NCI-H146 (cell line): ENCODE measurements at regions not wholly inside any gene's neighbourhood (a gene's known extent, or its start where the extent isn't known, plus 50 kb on each side); places are given as distances from the start of the nearest gene placed in this dataset.

ENCODE experiments used
- DNase-seq: peaks from one replicate; lab custom pipeline; 2025; lab: John Stamatoyannopoulos, UW

DNA sequence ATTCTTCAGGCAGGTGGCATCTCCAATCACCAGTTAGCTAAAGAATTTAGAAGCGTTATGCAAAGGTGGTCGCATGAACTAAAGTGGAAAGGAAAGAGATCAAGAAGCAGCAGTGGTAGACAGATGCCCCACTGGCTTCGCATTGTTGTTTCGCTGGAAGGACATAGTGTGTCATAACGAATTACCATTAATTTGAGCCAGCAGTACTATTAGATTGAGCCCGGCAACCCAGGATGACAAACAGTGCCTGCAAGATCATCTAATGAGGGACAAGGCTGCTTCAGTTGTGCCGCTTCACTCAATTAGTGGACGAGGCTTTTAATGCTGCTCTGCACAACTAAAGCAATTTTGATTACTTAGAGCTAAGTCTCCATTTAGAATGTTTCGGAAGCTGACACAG lies 274.5 kb upstream of the SOX5 start:
- no peak for DNase-seq

- DNase-seq = no peak
These were observed 273.5 kb upstream of the SOX5 start for GRCh38 chr12:24222968-24223367.

DNA sequence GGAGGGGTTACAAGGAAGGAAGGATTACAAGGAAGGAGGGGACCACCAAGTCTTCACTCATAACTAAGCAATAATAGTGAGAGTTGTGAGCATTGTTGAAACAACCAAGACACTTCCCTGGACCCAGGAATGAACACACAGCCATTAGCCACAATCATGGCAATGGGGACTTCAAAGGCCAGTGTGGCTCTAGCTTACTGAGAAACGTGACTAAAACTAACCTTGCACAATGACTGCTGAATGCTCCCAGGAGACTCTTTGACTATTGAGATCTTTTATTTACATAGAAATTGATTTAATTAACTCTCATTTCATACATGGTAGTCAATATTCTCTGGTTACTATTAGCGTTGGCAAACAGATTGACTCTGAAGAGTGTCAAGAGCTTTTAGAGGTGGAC lies 263.0 kb upstream of the SOX5 start:
- DNase-seq = no peak

GRCh38 chr12:24206621-24207020 lies 257.2 kb upstream of the SOX5 start:
- DNase-seq = no peak

- DNase-seq = no peak
These were observed 251.9 kb upstream of the SOX5 start for GRCh38 chr12:24201258-24201970.

GRCh38 chr12:24200010-24200409 lies 250.5 kb upstream of the SOX5 start:
- no peak for DNase-seq

- no peak for DNase-seq
These were observed 249.6 kb upstream of the SOX5 start for GRCh38 chr12:24198936-24199671.

DNA sequence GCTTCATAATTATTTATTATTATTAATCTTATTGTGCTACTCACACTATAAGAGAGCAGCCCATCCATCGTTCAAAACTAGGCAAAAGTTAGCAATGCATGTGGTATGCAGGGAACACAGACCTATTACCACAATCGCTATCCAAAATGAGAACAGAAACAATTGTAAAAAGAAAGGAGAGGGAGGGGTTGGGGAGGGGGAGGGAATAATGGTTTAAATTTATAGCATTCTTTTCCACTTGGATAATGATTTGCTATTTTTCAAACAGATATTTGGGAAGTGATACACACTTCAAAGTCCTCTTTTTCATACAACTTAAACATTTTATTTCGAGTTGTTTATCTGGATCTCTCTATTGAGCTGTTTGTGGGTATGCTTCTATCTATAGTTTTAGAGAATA lies 248.6 kb upstream of the SOX5 start:
- no peak for DNase-seq

- DNase-seq = no peak
These were observed 248.1 kb upstream of the SOX5 start for GRCh38 chr12:24197532-24197931.

DNA sequence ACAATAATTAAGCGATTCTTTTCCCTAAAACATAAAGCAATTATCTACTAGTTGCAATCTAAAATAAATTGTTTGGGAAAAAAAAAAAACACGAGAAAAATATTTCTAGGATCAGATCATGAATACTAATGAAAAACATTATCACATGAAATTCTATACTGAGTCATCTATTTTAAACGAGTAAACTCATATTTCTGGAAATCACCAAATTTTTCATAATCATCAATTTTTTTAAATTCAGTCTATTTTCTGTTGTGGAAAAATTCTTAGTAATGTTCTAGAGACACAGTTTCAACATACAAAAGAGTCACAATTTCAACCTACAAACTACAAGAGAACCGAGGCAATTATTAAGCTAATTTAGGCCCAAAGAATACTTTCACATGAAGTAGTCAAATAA lies 245.6 kb upstream of the SOX5 start:
- no peak for DNase-seq

GRCh38 chr12:24191117-24191516 lies 241.6 kb upstream of the SOX5 start:
- no peak for DNase-seq

DNA sequence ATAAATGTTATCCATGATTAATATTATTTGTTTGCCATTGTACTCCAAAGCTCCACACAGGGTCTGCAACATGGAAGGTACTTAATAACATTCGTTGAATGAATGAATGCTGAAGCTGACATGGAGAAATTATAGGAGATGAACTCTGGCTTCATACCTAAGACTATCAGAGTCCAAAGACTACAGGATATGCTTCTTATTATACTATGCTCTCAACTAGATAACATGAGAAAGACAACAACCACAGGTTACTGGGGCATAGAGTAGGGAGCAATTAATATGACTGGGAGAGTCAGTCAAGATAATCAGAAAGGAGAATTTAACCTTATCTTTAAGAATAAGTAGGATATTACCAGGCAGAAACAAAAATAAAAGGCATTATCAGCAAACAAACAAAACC lies 236.3 kb upstream of the SOX5 start:
- DNase-seq = no peak

DNA sequence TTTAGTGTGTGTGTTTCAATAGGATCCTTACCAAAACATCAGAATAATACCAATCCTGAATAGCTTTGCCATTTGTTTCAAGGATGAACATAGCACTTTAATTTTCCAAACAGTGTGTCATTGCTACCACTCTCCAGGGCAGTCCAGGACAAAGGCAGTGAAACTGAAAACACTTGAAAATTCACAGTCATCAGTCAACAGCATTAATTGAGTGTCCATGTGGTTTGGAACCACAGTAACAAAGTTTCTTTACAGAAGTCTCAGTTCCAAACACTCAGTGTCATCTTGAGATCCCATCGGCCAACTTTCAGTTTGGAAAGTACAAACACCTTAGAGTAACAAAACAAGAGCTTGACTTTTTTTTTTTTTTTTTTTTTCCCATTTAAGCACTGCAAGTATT lies 228.4 kb upstream of the SOX5 start:
- DNase-seq = no peak

DNA sequence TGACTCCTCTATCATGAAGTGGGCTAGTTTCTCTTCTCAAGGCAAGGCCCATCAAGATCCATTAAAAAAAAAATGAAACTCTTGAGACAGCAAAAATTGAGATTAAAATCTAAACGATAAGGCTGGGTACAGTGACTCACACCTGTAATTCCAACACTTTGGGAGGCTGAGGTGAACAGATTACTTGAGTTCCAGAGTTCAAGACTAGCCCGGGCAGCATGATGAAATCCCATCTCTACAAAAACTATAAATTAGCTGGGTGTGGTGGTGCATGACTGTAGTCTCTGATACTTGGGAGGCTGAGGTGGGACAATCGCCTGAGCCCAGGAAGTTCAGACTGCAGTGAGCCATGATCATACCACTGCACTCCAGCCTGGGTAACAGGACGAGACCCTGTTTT lies 226.5 kb upstream of the SOX5 start:
- no peak for DNase-seq

- no peak for DNase-seq
These were observed 225.8 kb upstream of the SOX5 start for GRCh38 chr12:24175284-24175683.

GRCh38 chr12:24173067-24173466 lies 223.6 kb upstream of the SOX5 start:
- no peak for DNase-seq

DNA sequence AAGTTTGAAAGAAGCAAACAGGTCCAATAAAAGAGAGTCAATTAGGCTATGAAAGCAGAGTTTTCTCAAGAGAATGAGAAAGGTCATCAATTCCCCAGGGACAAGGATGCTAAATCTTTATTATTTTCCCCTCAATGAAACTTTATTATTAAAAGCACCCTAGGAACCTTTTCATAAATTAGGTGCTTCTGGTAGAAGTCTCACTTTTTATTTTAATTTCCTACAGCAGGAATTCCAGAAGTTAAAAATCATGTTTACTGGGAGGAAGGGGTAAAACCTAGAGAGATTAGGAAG lies 223.2 kb upstream of the SOX5 start:
- no peak for DNase-seq

- DNase-seq = no peak
These were observed 222.7 kb upstream of the SOX5 start for GRCh38 chr12:24172031-24172772.

DNA sequence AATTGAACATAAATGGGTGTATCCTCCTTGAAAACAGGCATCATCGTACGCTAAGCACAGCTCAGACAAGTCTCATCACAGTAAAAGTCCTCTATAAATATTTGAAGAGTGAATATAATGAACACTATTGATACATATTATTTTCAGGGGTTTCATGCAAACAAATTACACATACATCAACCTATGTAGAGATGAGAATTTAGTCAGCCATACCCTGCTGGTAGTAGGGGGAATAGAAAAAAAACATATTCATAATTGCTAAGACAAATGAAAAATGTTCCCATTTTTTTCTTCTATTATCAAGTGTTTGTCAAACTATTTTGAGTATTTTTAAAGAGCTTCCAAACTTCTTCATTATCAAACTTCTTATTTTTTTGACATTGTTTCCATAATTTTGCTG lies 205.6 kb upstream of the SOX5 start:
- no peak for DNase-seq

DNA sequence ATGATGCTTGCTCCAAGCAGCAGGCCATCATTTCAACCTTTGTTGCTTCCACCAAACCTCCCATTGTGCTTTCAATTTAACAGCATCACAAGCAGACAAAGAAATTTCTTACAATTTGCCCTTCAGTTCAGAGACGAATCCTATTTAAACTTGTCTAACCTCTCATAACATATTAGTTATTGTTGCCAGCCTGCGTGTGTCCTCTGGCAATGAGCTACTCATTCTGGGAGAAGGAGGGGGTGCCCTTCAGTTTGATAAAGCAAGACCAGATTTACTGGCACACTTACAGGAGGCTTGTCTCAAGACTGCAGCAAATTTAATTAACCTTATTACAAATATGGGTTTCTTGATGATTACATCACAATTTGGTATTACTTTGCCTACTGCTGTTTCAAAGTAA lies 203.6 kb upstream of the SOX5 start:
- DNase-seq = no peak

DNA sequence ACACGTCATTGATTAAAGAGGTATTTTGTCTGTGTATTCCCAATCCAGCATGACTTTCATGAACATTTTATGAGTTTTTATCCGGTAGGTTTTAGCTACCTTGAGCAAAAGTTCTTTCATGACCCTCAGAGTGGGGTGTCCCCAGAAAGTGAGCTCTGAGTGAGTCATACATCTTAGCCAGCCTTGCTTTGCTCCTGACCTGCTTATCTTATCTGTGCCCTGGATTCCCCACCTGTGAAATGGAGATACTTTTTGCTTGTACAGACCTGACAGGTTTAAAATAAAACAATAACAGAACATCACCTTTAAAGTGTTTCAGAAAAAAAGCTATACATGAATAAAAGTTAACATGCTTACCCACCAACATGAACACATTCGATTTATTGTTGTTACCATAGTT lies 202.8 kb upstream of the SOX5 start:
- no peak for DNase-seq

- no peak for DNase-seq
These were observed 194.5 kb upstream of the SOX5 start for GRCh38 chr12:24143928-24144327.

- no peak for DNase-seq
These were observed 189.6 kb upstream of the SOX5 start for GRCh38 chr12:24139035-24139434.
